Stimulated activated CD4-positive, alpha-beta T cell treated with anti-CD3 and anti-CD28 coated beads, Interleukin-12 subunit alpha, Interleukin-12 subunit beta, amount 100 ng/mL, for 24 hours (primary cell): ENCODE measurements at regions not wholly inside any gene's neighbourhood (a gene's known extent, or its start where the extent isn't known, plus 50 kb on each side); places are given as distances from the start of the nearest gene placed in this dataset.

Experiments
- DNase-seq, 2 experiments: peaks; one replicate each; pipeline ENCODE4 v3.0.0-alpha.2; 2020; ENCODE audit warnings: low read depth in 2 of 2

DNA sequence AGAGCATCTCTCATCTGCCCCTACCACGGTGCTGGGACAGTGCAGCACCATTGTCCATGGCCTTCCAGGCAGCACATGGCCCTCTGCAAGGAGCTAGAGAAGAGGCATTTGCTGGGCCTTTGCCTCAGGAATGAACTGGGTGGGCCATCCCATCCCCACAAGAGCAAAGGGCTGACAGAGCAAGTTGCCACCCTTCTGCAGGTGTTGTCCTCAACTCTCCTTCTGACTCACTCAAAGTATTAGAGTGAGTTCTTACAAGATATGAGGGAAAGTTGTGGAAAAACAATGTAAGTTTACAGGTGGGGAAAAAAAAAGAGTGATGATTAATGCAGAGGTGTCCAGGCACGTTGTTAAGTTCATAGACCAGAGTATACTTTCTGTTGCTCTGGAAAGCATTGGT lies 261.2 kb downstream of the SKIDA1 start:
- DNase-seq = no peak

DNA sequence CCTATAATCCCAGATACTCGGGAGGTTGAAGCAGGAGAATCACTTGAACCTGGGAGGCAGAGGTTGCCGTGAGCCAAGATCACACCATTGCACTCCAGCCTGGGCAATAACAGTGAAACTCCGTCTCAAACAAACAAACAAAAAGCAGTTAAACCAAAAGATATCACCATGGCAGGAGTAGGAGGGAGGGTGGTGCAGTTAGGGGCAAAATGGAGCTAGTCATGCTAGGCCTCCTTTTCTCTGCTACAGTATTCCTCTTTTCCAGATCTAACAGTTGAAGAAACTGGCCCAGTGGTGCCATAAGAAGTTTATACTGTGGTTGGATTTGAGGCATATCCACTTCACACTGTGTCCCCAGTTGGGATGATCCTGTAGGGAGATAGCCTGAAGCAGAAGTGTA lies 261.6 kb downstream of the SKIDA1 start:
- DNase-seq = no peak

DNA sequence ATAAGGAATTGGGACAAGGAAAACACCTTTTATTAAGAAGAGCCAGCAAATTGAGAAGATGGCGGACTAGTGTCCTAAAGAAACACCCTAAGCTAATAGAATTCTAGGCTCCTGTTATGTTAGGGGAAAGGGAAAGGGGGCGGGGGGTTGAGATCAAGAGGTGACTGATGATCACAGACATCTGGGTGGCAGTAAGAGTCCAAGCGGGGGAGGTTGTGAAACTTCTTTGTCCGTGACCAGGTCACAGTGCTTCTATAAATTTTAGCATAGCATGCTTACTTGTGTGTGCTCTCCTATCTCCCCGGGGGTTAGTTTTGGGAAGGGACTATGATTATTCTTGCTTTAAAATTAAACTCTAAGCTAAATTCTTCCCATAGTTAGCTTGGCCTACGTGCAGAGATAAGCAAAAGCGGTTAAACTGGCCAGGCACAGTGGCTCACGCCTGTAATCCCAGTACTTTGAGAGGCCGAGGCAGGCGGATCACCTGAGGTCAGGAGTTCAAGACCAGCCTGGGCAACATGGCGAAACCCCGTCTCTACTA lies 262.1 kb downstream of the SKIDA1 start:
- no peak for DNase-seq

- no peak for DNase-seq
Observed at GRCh38 chr10:21261842-21262294, 263.6 kb downstream of the SKIDA1 start.

- no peak for DNase-seq
Observed at GRCh38 chr10:21260506-21261149, 264.9 kb downstream of the SKIDA1 start.

DNA sequence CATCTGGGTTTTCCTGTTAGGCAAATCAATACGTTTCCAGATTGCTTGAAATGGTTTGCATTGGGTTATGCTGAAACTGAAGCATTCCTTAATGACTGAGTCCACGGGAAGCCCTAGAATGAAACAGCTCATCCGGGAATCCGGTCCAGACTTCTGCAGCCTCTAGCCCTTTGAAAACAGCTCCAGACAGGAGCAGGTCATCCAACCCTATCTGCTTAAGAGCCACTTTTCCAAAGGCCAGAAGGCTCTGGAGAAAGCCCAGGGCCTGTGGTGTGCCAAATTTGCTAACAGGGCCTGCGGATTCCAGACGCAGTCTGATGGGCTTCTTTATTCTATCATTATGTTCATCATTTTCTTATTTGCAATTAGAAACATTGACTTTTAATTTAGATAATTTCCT lies 265.4 kb downstream of the SKIDA1 start:
- no peak for DNase-seq

DNA sequence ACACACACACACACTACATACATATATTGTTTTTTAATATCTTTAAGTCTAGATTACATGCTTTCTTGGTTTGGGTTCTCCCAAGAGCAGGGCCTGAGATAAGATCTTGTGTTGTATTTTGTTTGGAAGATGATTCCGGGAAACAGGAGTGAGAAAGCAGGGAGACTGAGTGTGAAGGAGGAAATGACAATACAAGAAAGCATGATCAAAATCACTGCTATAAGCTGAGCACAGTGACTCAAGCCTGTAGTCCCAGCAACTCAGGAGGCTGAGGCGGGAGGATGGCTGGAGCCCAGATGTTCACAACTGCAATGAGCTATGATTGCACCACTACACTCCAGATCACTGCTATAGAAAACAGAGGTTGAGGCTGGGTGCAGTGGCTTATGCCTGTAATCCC lies 267.6 kb downstream of the SKIDA1 start:
- DNase-seq = no peak

- no peak for DNase-seq
Observed at GRCh38 chr10:21257191-21257590, 268.3 kb downstream of the SKIDA1 start.

GRCh38 chr10:21249435-21249834 lies 276.0 kb downstream of the SKIDA1 start:
- DNase-seq = no peak

DNA sequence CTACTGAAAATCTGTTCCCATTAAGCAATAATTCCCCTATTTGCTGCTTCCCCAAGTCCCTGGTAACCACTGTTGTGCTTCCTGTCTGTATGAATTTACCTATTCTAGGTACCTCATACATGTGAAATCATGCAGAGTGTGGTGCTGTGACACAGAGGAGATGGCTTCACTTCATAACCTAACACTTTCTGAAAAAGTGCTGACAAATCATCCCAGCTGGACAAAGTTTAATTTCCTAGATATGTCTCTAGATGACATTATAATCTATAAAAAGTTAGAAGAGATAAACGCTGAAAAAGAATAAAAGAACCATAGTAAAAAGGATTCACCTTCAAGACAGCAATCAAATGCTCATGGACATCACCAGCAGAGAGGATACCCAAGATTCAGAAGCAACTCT lies 277.9 kb downstream of the SKIDA1 start:
- no peak for DNase-seq

GRCh38 chr10:21246178-21246577 lies 279.3 kb downstream of the SKIDA1 start:
- DNase-seq = no peak

DNA sequence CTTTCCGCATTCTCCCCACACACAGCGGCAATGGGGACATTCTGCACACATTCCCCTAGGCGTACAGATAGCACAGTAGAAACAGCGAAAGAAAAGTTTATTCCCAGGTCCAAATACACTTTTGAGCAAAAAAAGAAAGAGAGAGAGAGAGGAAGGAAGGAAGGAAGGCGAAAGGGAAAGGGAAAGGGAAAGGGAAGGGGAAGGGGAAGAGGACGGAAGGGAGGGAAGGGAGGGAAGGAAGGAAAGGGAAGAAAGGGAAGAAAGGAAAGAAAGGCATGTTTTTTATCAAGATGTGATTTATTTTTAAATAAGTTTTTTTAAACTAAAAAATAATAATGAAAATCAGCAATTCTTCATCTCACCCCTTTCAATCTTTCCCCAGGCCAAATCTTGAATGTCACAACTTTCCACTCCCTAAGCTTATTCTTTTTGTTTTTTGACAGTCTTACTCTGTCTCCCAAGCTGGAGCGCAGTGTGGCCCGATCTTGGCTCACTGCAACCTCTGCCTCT lies 281.7 kb downstream of the SKIDA1 start:
- DNase-seq = no peak

GRCh38 chr10:21242915-21243314 lies 282.6 kb downstream of the SKIDA1 start:
- no peak for DNase-seq

GRCh38 chr10:21238717-21239116 lies 286.8 kb downstream of the SKIDA1 start:
- DNase-seq = no peak

DNA sequence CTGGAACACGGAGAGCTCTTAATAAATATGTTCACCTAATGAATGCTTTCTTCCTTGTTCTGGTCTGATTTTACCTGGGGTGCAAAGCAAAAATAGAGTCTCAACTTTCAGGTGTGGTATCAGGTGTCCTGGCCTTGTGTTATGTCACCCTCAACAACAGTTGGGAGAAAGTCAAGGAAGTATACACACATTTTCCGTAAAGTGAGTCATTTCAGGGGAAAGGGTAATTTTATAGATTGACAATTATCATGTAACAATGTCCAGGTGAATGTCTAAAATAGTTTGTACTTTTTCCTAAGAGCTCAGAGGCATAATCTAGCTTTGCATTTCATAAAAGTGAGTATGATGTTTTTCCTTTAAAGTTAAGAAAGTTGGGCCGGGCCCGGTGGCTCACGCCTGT lies 287.4 kb downstream of the SKIDA1 start:
- DNase-seq = no peak

- DNase-seq = no peak
Observed at GRCh38 chr10:21234761-21235160, 290.7 kb downstream of the SKIDA1 start.

GRCh38 chr10:21230219-21230618 lies 295.3 kb downstream of the SKIDA1 start:
- no peak for DNase-seq

- DNase-seq = no peak
Observed at GRCh38 chr10:21217748-21218367, 307.6 kb downstream of the SKIDA1 start.

DNA sequence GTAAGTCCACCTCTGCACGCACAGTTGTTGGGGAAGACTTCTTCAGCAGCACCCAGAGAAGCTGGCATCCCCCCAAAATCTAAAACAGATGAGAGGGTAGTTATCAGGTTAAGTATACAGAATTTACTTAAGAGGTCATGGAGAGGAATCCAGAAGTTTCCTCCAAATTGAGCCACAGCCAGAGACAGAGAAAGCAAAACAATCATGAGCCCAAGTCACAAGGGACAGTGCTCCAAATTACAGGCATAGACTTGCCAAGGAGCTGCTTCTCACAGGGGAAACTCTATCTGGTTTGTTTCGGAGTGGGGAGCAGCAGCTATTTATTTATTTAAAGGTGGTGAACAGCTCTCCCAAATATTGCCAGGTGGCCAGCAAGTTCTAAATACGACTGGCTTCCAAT lies 308.4 kb downstream of the SKIDA1 start:
- no peak for DNase-seq

- no peak for DNase-seq
Observed at GRCh38 chr10:21214329-21214728, 311.2 kb downstream of the SKIDA1 start.

DNA sequence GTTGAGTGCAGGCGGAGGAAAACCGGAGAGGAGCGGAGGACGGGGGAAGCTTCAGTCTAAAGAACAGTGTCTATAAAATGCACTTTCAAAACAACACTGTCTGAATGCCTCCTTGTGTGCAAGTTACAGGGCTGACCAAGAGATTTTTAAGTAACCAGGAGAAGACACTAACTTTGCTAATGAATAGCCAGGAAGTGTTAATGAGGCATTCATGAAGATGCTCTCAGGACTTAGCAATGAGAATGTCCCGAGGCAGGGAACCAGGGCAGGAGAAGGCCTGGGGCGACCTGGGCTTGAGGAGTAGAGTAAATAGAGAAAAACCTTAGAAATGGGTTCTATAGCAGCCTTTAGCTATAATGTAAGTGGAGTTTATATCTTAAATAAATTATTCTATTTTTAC lies 312.1 kb downstream of the SKIDA1 start:
- DNase-seq = no peak

DNA sequence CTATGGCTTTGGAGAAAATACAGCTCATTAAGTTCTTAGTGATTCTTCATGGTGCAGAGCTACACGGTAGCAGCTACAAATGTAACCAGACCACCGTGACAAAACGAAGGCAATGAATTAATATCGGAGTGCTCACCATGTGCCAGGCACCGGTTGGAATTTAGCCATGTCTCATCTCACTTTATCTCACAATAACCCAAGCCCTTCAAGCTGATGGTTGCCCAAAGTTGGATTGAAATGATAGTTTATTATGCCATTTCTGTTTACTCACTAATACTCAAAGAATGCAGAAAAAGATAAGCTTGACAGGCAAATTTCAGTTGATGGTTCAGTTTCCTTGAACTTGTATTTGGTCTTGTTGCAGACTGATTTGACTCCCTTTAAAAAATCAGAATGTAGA lies 312.6 kb downstream of the SKIDA1 start:
- no peak for DNase-seq

DNA sequence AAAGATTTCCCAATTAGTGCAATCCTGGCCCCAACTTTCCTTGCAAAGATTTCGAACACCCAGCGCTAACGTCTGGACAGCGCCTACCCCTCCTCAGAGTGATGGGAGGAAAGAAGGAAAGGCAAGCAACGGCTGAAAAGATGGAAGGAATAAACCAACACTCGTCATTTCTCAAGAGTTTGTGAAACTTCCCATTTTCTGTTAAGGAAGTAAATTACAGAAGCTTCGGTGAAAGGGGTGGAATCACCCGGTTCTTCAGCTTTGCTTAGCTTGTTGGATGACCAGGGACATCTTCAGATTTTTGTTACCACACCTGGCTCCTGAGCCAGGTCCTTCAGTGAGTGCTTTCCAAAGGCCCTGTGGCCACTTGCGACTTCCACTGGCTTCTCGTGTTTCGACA lies 313.1 kb downstream of the SKIDA1 start:
- no peak for DNase-seq
